ENCODE measurements at regions not wholly inside any gene's neighbourhood (a gene's known extent, or its start where the extent isn't known, plus 50 kb on each side); places are given as distances from the start of the nearest gene placed in this dataset.

DNA sequence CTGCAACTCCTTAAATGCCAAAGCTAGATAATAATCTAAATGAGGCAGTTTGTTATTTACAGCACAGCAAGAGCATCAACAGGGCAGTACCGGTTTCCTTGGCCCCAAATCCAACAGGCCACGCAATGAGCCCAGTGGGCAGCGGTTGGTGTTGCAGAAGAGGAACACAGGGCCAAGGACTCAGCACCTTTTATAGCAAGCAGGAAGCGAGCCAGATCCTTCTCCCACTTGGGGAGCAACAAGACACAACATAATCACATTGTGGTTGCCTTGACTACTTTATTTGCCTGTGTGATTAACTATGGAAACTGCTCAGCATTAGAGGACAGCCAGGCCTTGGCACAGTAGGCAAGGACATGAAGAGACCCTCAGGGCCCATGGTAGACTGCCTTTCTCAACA, 67.1 kb upstream of the HTR2A start:
- no peak overlapping the region for H2AK5ac ChIP-seq (ENCODE audit: low read depth, low read length)
- no peak overlapping the region for H2BK20ac ChIP-seq (ENCODE audit: low read depth, low read length)
- no peak overlapping the region for H2AFZ ChIP-seq (replicated peaks; ENCODE audit: low read length, poor library complexity)
- no peaks in the 10 kb centered on the region for H3K27me3 ChIP-seq (ENCODE audit: control insufficient read depth, insufficient read depth, low read length)
- in situ Hi-C loops (cut with MboI; ENCODE audit: low sequenced_read_pairs) (no loop called here), intact Hi-C loops (cut with micrococcal nuclease) (no loop called here), dilution Hi-C loops (cut with HindIII; ENCODE audit: low sequenced_read_pairs, unreplicated experiment) (no loop called here)
- no peak overlapping the region for H3K14ac ChIP-seq (replicated peaks; ENCODE audit: low read depth, low read length)
- H3K4ac ChIP-seq (ENCODE audit: low read depth, low read length): no peak overlapping the region
- H2BK15ac ChIP-seq (ENCODE audit: low read depth, low read length): no peak overlapping the region
- H3K79me1 ChIP-seq (ENCODE audit: low read depth in 1 of 2, low read length in 2 of 2): no peaks in the 10 kb centered on the region
- no peak overlapping the region for H3K23ac ChIP-seq (ENCODE audit: low read depth, low read length)
- no peak overlapping the region for H2BK120ac ChIP-seq (ENCODE audit: low read depth, low read length)
- no peak for DNase-seq
- H2AK9ac ChIP-seq (replicated peaks; ENCODE audit: low read depth, low read length, poor library complexity): no peak overlapping the region
- H3K36me3 ChIP-seq (ENCODE audit: control insufficient read depth, insufficient read depth, low read length): no peaks in the 10 kb centered on the region
- no peak for TF ChIP-seq NFE2L2 (IDR thresholded peaks at IDR 0.05; ENCODE audit: low read depth, low read length)
- TF ChIP-seq FOS (IDR thresholded peaks at IDR 0.05; ENCODE audit: low read depth, low read length): no peak
- TF ChIP-seq CHD1 (IDR thresholded peaks at IDR 0.05; ENCODE audit: low read depth, low read length): no peak
- no peak for TF ChIP-seq CEBPB (IDR thresholded peaks at IDR 0.05; ENCODE audit: low read depth, low read length)
- TF ChIP-seq, protein P1, sequence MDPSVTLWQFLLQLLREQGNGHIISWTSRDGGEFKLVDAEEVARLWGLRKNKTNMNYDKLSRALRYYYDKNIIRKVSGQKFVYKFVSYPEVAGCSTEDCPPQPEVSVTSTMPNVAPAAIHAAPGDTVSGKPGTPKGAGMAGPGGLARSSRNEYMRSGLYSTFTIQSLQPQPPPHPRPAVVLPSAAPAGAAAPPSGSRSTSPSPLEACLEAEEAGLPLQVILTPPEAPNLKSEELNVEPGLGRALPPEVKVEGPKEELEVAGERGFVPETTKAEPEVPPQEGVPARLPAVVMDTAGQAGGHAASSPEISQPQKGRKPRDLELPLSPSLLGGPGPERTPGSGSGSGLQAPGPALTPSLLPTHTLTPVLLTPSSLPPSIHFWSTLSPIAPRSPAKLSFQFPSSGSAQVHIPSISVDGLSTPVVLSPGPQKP (IDR thresholded peaks at IDR 0.05; ENCODE audit: borderline replicate concordance, low read depth, low read length): no peak
- TF ChIP-seq RAD21 (IDR thresholded peaks at IDR 0.05; ENCODE audit: low read length): no peak
- TF ChIP-seq, protein P2, sequence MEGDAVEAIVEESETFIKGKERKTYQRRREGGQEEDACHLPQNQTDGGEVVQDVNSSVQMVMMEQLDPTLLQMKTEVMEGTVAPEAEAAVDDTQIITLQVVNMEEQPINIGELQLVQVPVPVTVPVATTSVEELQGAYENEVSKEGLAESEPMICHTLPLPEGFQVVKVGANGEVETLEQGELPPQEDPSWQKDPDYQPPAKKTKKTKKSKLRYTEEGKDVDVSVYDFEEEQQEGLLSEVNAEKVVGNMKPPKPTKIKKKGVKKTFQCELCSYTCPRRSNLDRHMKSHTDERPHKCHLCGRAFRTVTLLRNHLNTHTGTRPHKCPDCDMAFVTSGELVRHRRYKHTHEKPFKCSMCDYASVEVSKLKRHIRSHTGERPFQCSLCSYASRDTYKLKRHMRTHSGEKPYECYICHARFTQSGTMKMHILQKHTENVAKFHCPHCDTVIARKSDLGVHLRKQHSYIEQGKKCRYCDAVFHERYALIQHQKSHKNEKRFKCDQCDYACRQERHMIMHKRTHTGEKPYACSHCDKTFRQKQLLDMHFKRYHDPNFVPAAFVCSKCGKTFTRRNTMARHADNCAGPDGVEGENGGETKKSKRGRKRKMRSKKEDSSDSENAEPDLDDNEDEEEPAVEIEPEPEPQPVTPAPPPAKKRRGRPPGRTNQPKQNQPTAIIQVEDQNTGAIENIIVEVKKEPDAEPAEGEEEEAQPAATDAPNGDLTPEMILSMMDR (conservative IDR thresholded peaks at IDR 0.05; ENCODE audit: low read depth, low read length): no peak
- no peak for TF ChIP-seq MAFK (IDR thresholded peaks at IDR 0.05; ENCODE audit: low read depth, low read length)
- TF ChIP-seq RCOR1 (IDR thresholded peaks at IDR 0.05; ENCODE audit: insufficient replicate concordance, low read length): no peak
- TF ChIP-seq SMC3 (IDR thresholded peaks at IDR 0.05; ENCODE audit: low read depth, low read length): no peak
- no peak overlapping the region for H4K91ac ChIP-seq (ENCODE audit: insufficient read depth, low read depth, low read length)
- WGBS, 2 experiments (ENCODE audit: extremely low coverage in 2 of 2, insufficient read length in 1 of 2): no CpG with 5 or more reads among the region's 4 CpGs
- H3K9ac ChIP-seq (ENCODE audit: low read depth, low read length): no peak overlapping the region
- no peaks in the 10 kb centered on the region for H3K9me1 ChIP-seq (ENCODE audit: insufficient read depth, low read length)
- H3K27ac ChIP-seq (ENCODE audit: insufficient read depth, low read length): no peak overlapping the region
- H3K18ac ChIP-seq (ENCODE audit: low read depth, low read length): no peak overlapping the region
- H3K9me3 ChIP-seq (ENCODE audit: control insufficient read depth, insufficient read depth, low read length): no peaks in the 10 kb centered on the region
- H2BK5ac ChIP-seq (ENCODE audit: low read depth, low read length, poor library complexity, severe bottlenecking): no peak overlapping the region
- no peak overlapping the region for H4K5ac ChIP-seq (ENCODE audit: low read depth, low read length)
- no peaks in the 10 kb centered on the region for H4K20me1 ChIP-seq (ENCODE audit: insufficient read depth, low read length)
- H3K4me1 ChIP-seq (ENCODE audit: control insufficient read depth, insufficient read depth, low read length): peaks cover 2% of the 10 kb centered on the region; the same call in 1 of the 2 replicates
- H4K8ac ChIP-seq (ENCODE audit: low read depth in 2 of 2, low read length in 2 of 2): no peak overlapping the region
- BruUV-seq (replicated peaks): no TSS peak
- ATAC-seq (ENCODE audit: low read depth): no peak
- H3K4me2 ChIP-seq (ENCODE audit: low read depth, low read length): no peak overlapping the region
- H3K56ac ChIP-seq (ENCODE audit: extremely low read depth, insufficient read depth, low read length): no peak overlapping the region
- H3K4me3 ChIP-seq (ENCODE audit: insufficient read depth, low read depth, low read length): no peak overlapping the region
- POLR2A ChIA-PET (ENCODE audit: unreplicated experiment): no interaction called here
- CTCF ChIA-PET: no interaction called here
